MM.1S (cell line): ENCODE measurements at regions not wholly inside any gene's neighbourhood (a gene's known extent, or its start where the extent isn't known, plus 50 kb on each side); places are given as distances from the start of the nearest gene placed in this dataset.

Experiments used
- DNase-seq: peaks from one replicate; pipeline ENCODE4 v3.0.0-alpha.2; 2015
- H2AFZ ChIP-seq: fragments of 300-600 bp; sonication (generic); 2 replicates; pipeline ENCODE4 v1.6.0; 2016; ENCODE audit warnings: antibody characterized with exemption, low read length
- H3F3A ChIP-seq: fragments of 300-600 bp; sonication (generic); 2 replicates; pipeline ENCODE4 v1.6.1; 2016; ENCODE audit warnings: mild to moderate bottlenecking, antibody characterized with exemption, low read length, moderate library complexity, mixed read lengths; ENCODE audit not compliant: insufficient read depth
- H3K27ac ChIP-seq: fragments of 300-600 bp; sonication (generic); 2 replicates; pipeline ENCODE4 v1.5.1; 2016; ENCODE audit warnings: mild to moderate bottlenecking, low read length
- H3K27me3 ChIP-seq: fragments of 300-600 bp; sonication (generic); replicated peaks from 2 replicates; pipeline ENCODE4 v1.6.0; 2016; ENCODE audit warnings: low read length; ENCODE audit not compliant: insufficient read depth
- H3K36me3 ChIP-seq: fragments of 300-600 bp; sonication (generic); replicated peaks from 2 replicates; pipeline ENCODE4 v1.6.1; 2016; ENCODE audit warnings: mild to moderate bottlenecking, low read length, mixed read lengths; ENCODE audit not compliant: insufficient read depth
- H3K4me1 ChIP-seq: fragments of 300-600 bp; sonication (generic); 2 replicates; pipeline ENCODE4 v1.6.1; 2016; ENCODE audit warnings: low read length, mixed read lengths
- H3K4me2 ChIP-seq: fragments of 300-600 bp; sonication (generic); 2 replicates; pipeline ENCODE4 v1.6.0; 2016; ENCODE audit warnings: low read depth, low read length
- H3K4me3 ChIP-seq: fragments of 300-600 bp; sonication (generic); 2 replicates; pipeline ENCODE4 v1.5.1; 2016; ENCODE audit warnings: low read length, mixed read lengths
- H3K79me2 ChIP-seq: fragments of 300-600 bp; sonication (generic); 2 replicates; pipeline ENCODE4 v1.6.1; 2016; ENCODE audit warnings: mixed run types, low read length, mixed read lengths
- H3K9ac ChIP-seq: fragments of 300-600 bp; sonication (generic); 2 replicates; pipeline ENCODE4 v1.6.1; 2016; ENCODE audit warnings: low read length, mixed read lengths
- H3K9me2 ChIP-seq: fragments of 300-600 bp; sonication (generic); replicated peaks from 2 replicates; pipeline ENCODE4 v1.6.1; 2016; ENCODE audit warnings: mild to moderate bottlenecking, low read length, mixed read lengths; ENCODE audit not compliant: insufficient read depth
- H3K9me3 ChIP-seq: fragments of 300-600 bp; sonication (generic); replicated peaks from 2 replicates; pipeline ENCODE4 v1.6.1; 2016; ENCODE audit warnings: mild to moderate bottlenecking, low read length, mixed read lengths; ENCODE audit not compliant: insufficient read depth
- H4K20me1 ChIP-seq: fragments of 300-600 bp; sonication (generic); 2 replicates; pipeline ENCODE4 v1.6.1; 2016; ENCODE audit warnings: mild to moderate bottlenecking, low read length, moderate library complexity, mixed read lengths; ENCODE audit not compliant: insufficient read depth
- CTCF ChIP-seq: fragments of 300-600 bp; sonication (generic); IDR thresholded peaks from 2 replicates; pipeline ENCODE4 v1.5.1; 2016; ENCODE audit warnings: antibody characterized with exemption, low read length, mixed read lengths
- EZH2 ChIP-seq: fragments of 300-600 bp; sonication (generic); optimal IDR thresholded peaks from 2 replicates; pipeline ENCODE3; 2017; ENCODE audit warnings: low read depth, mild to moderate bottlenecking, antibody characterized with exemption, low read length, mixed read lengths
- EZH2phosphoT487 ChIP-seq: fragments of 300-600 bp; sonication (generic); IDR thresholded peaks from 2 replicates; pipeline ENCODE4 v1.6.1; 2018; ENCODE audit warnings: antibody characterized with exemption, low read length

- H4K20me1 ChIP-seq: no peaks in the 10 kb centered on the region
- H3K9ac ChIP-seq: no peak overlapping the region
- H3K27me3 ChIP-seq: no peaks in the 10 kb centered on the region
- H3F3A ChIP-seq: no peaks in the 10 kb centered on the region
- H3K36me3 ChIP-seq: no peaks in the 10 kb centered on the region
- DNase-seq: no peak
- no peaks in the 10 kb centered on the region for H3K4me1 ChIP-seq
- no peak overlapping the region for H3K4me2 ChIP-seq
- no peaks in the 10 kb centered on the region for H3K79me2 ChIP-seq
- H3K9me3 ChIP-seq: no peaks in the 10 kb centered on the region
- no peak for TF ChIP-seq EZH2phosphoT487
- no peaks in the 10 kb centered on the region for H3K9me2 ChIP-seq
- H3K27ac ChIP-seq: no peak overlapping the region
- no peak overlapping the region for H3K4me3 ChIP-seq
- H2AFZ ChIP-seq: no peak overlapping the region
These were observed 120.7 kb upstream of the LPAR1 start for GRCh38 chr9:111158999-111159398.

- H3K9ac ChIP-seq: no peak overlapping the region
- DNase-seq: no peak
- H2AFZ ChIP-seq: no peak overlapping the region
- H3K36me3 ChIP-seq: no peaks in the 10 kb centered on the region
- no peaks in the 10 kb centered on the region for H3K9me2 ChIP-seq
- no peaks in the 10 kb centered on the region for H3K9me3 ChIP-seq
- no peaks in the 10 kb centered on the region for H3K27me3 ChIP-seq
- H3K79me2 ChIP-seq: no peaks in the 10 kb centered on the region
- TF ChIP-seq EZH2phosphoT487: no peak
- H3F3A ChIP-seq: no peaks in the 10 kb centered on the region
- no peak overlapping the region for H3K4me3 ChIP-seq
- H3K4me1 ChIP-seq: no peaks in the 10 kb centered on the region
- no peak overlapping the region for H3K4me2 ChIP-seq
- H4K20me1 ChIP-seq: no peaks in the 10 kb centered on the region
- H3K27ac ChIP-seq: no peak overlapping the region
These were observed 120.1 kb upstream of the LPAR1 start for GRCh38 chr9:111158363-111158762.

GRCh38 chr9:111154081-111154562 lies 115.9 kb upstream of the LPAR1 start:
- Histone ChIP-seq H3K9me3 (no peaks in the 10 kb centered on the region), H4K20me1 (no peaks in the 10 kb centered on the region), H2AFZ (no peak overlapping the region), H3K4me1 (no peaks in the 10 kb centered on the region), H3K4me3 (no peak overlapping the region), H3K36me3 (no peaks in the 10 kb centered on the region), H3K9ac (no peak overlapping the region), H3K27ac (no peak overlapping the region), H3K27me3 (no peaks in the 10 kb centered on the region), H3K9me2 (no peaks in the 10 kb centered on the region), H3K79me2 (no peaks in the 10 kb centered on the region), H3F3A (no peaks in the 10 kb centered on the region), H3K4me2 (no peak overlapping the region)
- no peak for DNase-seq
- no peak for TF ChIP-seq EZH2
- no peak for TF ChIP-seq EZH2phosphoT487
- TF ChIP-seq CTCF: no peak

- no peaks in the 10 kb centered on the region for H3K4me1 ChIP-seq
- H3K79me2 ChIP-seq: no peaks in the 10 kb centered on the region
- no peak for DNase-seq
- H3K9ac ChIP-seq: no peak overlapping the region
- H3K36me3 ChIP-seq: no peaks in the 10 kb centered on the region
- no peaks in the 10 kb centered on the region for H4K20me1 ChIP-seq
- H3K27me3 ChIP-seq: no peaks in the 10 kb centered on the region
- H3K9me2 ChIP-seq: no peaks in the 10 kb centered on the region
- no peak overlapping the region for H3K27ac ChIP-seq
- no peak overlapping the region for H3K4me3 ChIP-seq
- no peak for TF ChIP-seq CTCF
- no peak for TF ChIP-seq EZH2phosphoT487
- no peak for TF ChIP-seq EZH2
- no peaks in the 10 kb centered on the region for H3K9me3 ChIP-seq
- no peak overlapping the region for H3K4me2 ChIP-seq
- no peak overlapping the region for H2AFZ ChIP-seq
- no peaks in the 10 kb centered on the region for H3F3A ChIP-seq
These were observed 114.5 kb upstream of the LPAR1 start for GRCh38 chr9:111152614-111153406.
